ENCODE measurements at regions not wholly inside any gene's neighbourhood (a gene's known extent, or its start where the extent isn't known, plus 50 kb on each side); places are given as distances from the start of the nearest gene placed in this dataset.

DNA sequence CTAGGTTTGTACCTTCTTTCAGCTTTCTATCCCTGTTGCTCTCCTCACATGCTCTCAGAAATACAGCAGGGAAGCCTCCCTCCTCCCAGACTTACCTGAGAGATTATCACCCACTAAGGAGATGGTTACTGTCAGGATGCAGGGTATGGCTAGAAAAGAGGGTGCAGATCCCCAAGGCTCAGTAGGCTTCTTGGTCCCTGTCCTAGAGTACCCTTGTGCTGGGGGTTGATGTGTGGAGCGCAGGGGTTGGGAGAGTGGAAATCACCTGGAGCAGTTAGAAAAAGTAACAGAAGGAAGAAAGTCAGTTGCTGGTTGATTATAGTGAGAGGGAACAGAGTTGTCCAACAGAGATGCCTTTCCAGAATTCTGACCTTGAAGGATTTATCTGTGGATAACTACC lies 80.2 kb downstream of the CNGA2 start:
- TF ChIP-seq, protein P1, sequence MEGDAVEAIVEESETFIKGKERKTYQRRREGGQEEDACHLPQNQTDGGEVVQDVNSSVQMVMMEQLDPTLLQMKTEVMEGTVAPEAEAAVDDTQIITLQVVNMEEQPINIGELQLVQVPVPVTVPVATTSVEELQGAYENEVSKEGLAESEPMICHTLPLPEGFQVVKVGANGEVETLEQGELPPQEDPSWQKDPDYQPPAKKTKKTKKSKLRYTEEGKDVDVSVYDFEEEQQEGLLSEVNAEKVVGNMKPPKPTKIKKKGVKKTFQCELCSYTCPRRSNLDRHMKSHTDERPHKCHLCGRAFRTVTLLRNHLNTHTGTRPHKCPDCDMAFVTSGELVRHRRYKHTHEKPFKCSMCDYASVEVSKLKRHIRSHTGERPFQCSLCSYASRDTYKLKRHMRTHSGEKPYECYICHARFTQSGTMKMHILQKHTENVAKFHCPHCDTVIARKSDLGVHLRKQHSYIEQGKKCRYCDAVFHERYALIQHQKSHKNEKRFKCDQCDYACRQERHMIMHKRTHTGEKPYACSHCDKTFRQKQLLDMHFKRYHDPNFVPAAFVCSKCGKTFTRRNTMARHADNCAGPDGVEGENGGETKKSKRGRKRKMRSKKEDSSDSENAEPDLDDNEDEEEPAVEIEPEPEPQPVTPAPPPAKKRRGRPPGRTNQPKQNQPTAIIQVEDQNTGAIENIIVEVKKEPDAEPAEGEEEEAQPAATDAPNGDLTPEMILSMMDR (IDR thresholded peaks at IDR 0.05) = no peak
- no peak for TF ChIP-seq POLR2A (IDR thresholded peaks at IDR 0.05)
- no peak for TF ChIP-seq POLR2AphosphoS5 (IDR thresholded peaks at IDR 0.05)
- TF ChIP-seq EP300 (IDR thresholded peaks at IDR 0.05) = no peak
